DOHH2 (cell line): ENCODE measurements at regions not wholly inside any gene's neighbourhood (a gene's known extent, or its start where the extent isn't known, plus 50 kb on each side); places are given as distances from the start of the nearest gene placed in this dataset.

Experiments used
- H3F3A ChIP-seq: fragments of 200-600 bp; sonication (generic), shearing (Covaris generic); 2 replicates; pipeline ENCODE4 v1.6.0; 2016; ENCODE audit warnings: antibody characterized with exemption, mild to moderate bottlenecking; ENCODE audit not compliant: control insufficient read depth, insufficient read depth
- H3K27ac ChIP-seq: fragments of 200-600 bp; sonication (generic); 2 replicates; pipeline ENCODE4 v1.5.1; 2014; ENCODE audit warnings: low read depth, mild to moderate bottlenecking, low read length, moderate library complexity
- H3K27me3 ChIP-seq: fragments of 200-600 bp; sonication (generic); 2 replicates; pipeline ENCODE4 v1.6.1; 2014; ENCODE audit warnings: mild to moderate bottlenecking, low read length, mixed read lengths; ENCODE audit not compliant: control insufficient read depth
- H3K36me3 ChIP-seq: fragments of 200-600 bp; sonication (generic); 2 replicates; pipeline ENCODE4 v1.6.1; 2014; ENCODE audit warnings: mild to moderate bottlenecking, low read length, moderate library complexity, mixed read lengths; ENCODE audit not compliant: control insufficient read depth
- H3K4me1 ChIP-seq: fragments of 200-600 bp; sonication (generic); 2 replicates; pipeline ENCODE4 v1.6.1; 2014; ENCODE audit warnings: mild to moderate bottlenecking, low read length, mixed read lengths; ENCODE audit not compliant: control insufficient read depth
- H3K4me2 ChIP-seq: fragments of 200-600 bp; sonication (generic); 2 replicates; pipeline ENCODE4 v1.6.0; 2014; ENCODE audit warnings: mild to moderate bottlenecking, low read length, moderate library complexity
- H3K4me3 ChIP-seq: fragments of 200-600 bp; sonication (generic); 2 replicates; pipeline ENCODE4 v1.5.1; 2014; ENCODE audit warnings: mild to moderate bottlenecking, low read length, mixed read lengths
- H3K79me2 ChIP-seq: fragments of 200-600 bp; sonication (generic); 2 replicates; pipeline ENCODE4 v1.6.1; 2014; ENCODE audit warnings: mild to moderate bottlenecking, low read length, mixed read lengths; ENCODE audit not compliant: control insufficient read depth
- H3K9me2 ChIP-seq: fragments of 200-600 bp; sonication (generic); replicated peaks from 2 replicates; pipeline ENCODE4 v1.6.1; 2014; ENCODE audit warnings: mild to moderate bottlenecking, low read length, mixed read lengths; ENCODE audit not compliant: control insufficient read depth
- H3K9me3 ChIP-seq: fragments of 200-600 bp; sonication (generic); 2 replicates; pipeline ENCODE4 v1.6.1; 2014; ENCODE audit warnings: antibody characterized with exemption, low read length, mixed read lengths; ENCODE audit not compliant: control insufficient read depth, insufficient read depth
- H4K20me1 ChIP-seq: fragments of 200-600 bp; sonication (generic); 2 replicates; pipeline ENCODE4 v1.6.0; 2014; ENCODE audit warnings: low read depth, mild to moderate bottlenecking, antibody characterized with exemption, low read length, moderate library complexity; ENCODE audit not compliant: control insufficient read depth, insufficient read depth
- CTCF ChIP-seq: fragments of 200-600 bp; sonication (generic); IDR thresholded peaks from one replicate; pipeline ENCODE4 v1.5.1; 2014; ENCODE audit warnings: antibody characterized with exemption, mild to moderate bottlenecking, low read depth, low read length; ENCODE audit not compliant: poor library complexity, severe bottlenecking
- EZH2phosphoT487 ChIP-seq: fragments of 200-600 bp; sonication (generic); IDR thresholded peaks from 2 replicates; pipeline ENCODE4 v1.6.1; 2017; ENCODE audit warnings: borderline replicate concordance, mild to moderate bottlenecking, antibody characterized with exemption, low read length, moderate library complexity, mixed read lengths

- Histone ChIP-seq H3K4me3 (no peak overlapping the region), H3K9me2 (no peaks in the 10 kb centered on the region), H4K20me1 (no peaks in the 10 kb centered on the region), H3K9me3 (no peaks in the 10 kb centered on the region; the same call in 1 of the 2 replicates), H3K79me2 (no peaks in the 10 kb centered on the region), H3K27me3 (no peaks in the 10 kb centered on the region), H3K27ac (no peak overlapping the region), H3F3A (no peaks in the 10 kb centered on the region), H3K36me3 (no peaks in the 10 kb centered on the region), H3K4me2 (no peak overlapping the region), H3K4me1 (no peaks in the 10 kb centered on the region)
- no peak for TF ChIP-seq EZH2phosphoT487
- TF ChIP-seq CTCF, result no peak
Observed at GRCh38 chr7:28336806-28337205, 75.5 kb upstream of the CREB5 start.

DNA sequence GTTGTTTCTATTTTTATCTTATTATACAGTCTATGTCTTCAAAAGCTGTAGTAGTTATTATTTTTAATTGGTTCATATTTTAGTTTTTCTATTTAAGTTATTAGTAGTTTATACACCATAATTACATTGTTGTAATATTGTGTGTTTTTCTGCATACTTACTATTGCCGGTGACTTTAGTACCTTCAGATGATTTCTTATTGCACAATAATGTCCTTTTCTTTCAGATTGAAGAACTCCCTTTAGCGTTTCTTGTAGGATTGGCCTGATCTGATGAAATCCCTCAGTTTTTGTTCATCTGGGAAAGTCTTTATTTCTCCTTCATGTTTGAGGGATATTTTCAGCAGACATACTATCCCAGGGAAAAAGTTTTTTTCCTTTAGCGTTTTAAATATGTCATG, 74.3 kb upstream of the CREB5 start:
- no peaks in the 10 kb centered on the region; the same call in 1 of the 2 replicates for H3K9me3 ChIP-seq
- H4K20me1 ChIP-seq, result no peaks in the 10 kb centered on the region
- H3K79me2 ChIP-seq, result no peaks in the 10 kb centered on the region
- H3K9me2 ChIP-seq, result no peaks in the 10 kb centered on the region
- no peak overlapping the region for H3K4me3 ChIP-seq
- H3K27ac ChIP-seq, result no peak overlapping the region
- TF ChIP-seq EZH2phosphoT487 (no peak), CTCF (no peak)
- H3K27me3 ChIP-seq, result no peaks in the 10 kb centered on the region
- H3K36me3 ChIP-seq, result no peaks in the 10 kb centered on the region
- no peaks in the 10 kb centered on the region for H3K4me1 ChIP-seq
- no peaks in the 10 kb centered on the region for H3F3A ChIP-seq
- H3K4me2 ChIP-seq, result no peak overlapping the region

GRCh38 chr7:28343462-28343861, 68.9 kb upstream of the CREB5 start:
- no peaks in the 10 kb centered on the region for H3K4me1 ChIP-seq
- no peaks in the 10 kb centered on the region for H3F3A ChIP-seq
- H3K27ac ChIP-seq, result no peak overlapping the region
- no peaks in the 10 kb centered on the region for H3K9me3 ChIP-seq
- TF ChIP-seq EZH2phosphoT487, result no peak
- no peak for TF ChIP-seq CTCF
- H3K79me2 ChIP-seq, result no peaks in the 10 kb centered on the region
- H4K20me1 ChIP-seq, result no peaks in the 10 kb centered on the region
- no peaks in the 10 kb centered on the region for H3K9me2 ChIP-seq
- H3K4me2 ChIP-seq, result no peak overlapping the region
- H3K4me3 ChIP-seq, result no peak overlapping the region
- no peaks in the 10 kb centered on the region for H3K27me3 ChIP-seq
- H3K36me3 ChIP-seq, result no peaks in the 10 kb centered on the region

- TF ChIP-seq EZH2phosphoT487 (no peak), CTCF (no peak)
- no peaks in the 10 kb centered on the region for H3K9me2 ChIP-seq
Observed at GRCh38 chr7:28346256-28346655, 66.1 kb upstream of the CREB5 start.

More at GRCh38 chr7:28346256-28346655, 66.1 kb upstream of the CREB5 start:
- Histone ChIP-seq H3K27me3 (peaks cover 6% of the 10 kb centered on the region), H3K4me1 (no peaks in the 10 kb centered on the region), H3K9me3 (no peaks in the 10 kb centered on the region), H3K4me2 (no peak overlapping the region), H4K20me1 (no peaks in the 10 kb centered on the region), H3F3A (no peaks in the 10 kb centered on the region), H3K36me3 (no peaks in the 10 kb centered on the region), H3K79me2 (no peaks in the 10 kb centered on the region), H3K27ac (no peak overlapping the region), H3K4me3 (no peak overlapping the region)
